Neural progenitor cell (in vitro differentiated cells): ENCODE measurements at regions not wholly inside any gene's neighbourhood (a gene's known extent, or its start where the extent isn't known, plus 50 kb on each side); places are given as distances from the start of the nearest gene placed in this dataset.

Experiments
- DNase-seq: peaks from one replicate; pipeline ENCODE4 v3.0.0-alpha.2; 2016; ENCODE audit warnings: low spot score
- H2AFZ ChIP-seq: fragments of 200-600 bp; sonication (generic); replicated peaks from 2 replicates; pipeline ENCODE4 v1.6.1; 2016; ENCODE audit warnings: antibody characterized with exemption
- H3F3A ChIP-seq: fragments of 200-600 bp; sonication (generic); 2 replicates; pipeline ENCODE4 v1.6.1; 2016; ENCODE audit warnings: antibody characterized with exemption, low read depth
- H3K27ac ChIP-seq: fragments of 200-600 bp; sonication (generic); 2 replicates; pipeline ENCODE4 v1.5.1; 2016; ENCODE audit warnings: mild to moderate bottlenecking
- H3K27me3 ChIP-seq: fragments of 200-600 bp; sonication (generic); 2 replicates; pipeline ENCODE4 v1.6.1; 2016; ENCODE audit warnings: mild to moderate bottlenecking, moderate library complexity
- H3K36me3 ChIP-seq: fragments of 200-600 bp; sonication (generic); 2 replicates; pipeline ENCODE4 v1.5.1; 2016
- H3K4me1 ChIP-seq: fragments of 200-600 bp; sonication (generic); 2 replicates; pipeline ENCODE4 v1.6.1; 2016; ENCODE audit warnings: mixed run types
- H3K4me2 ChIP-seq: fragments of 200-600 bp; sonication (generic); 2 replicates; pipeline ENCODE4 v1.6.1; 2016
- H3K4me3 ChIP-seq: fragments of 200-600 bp; sonication (generic); 2 replicates; pipeline ENCODE4 v1.5.1; 2016
- H3K79me2 ChIP-seq: fragments of 200-600 bp; sonication (generic); 2 replicates; pipeline ENCODE4 v1.6.1; 2016; ENCODE audit warnings: low read depth
- H3K9ac ChIP-seq: fragments of 200-600 bp; sonication (generic); 2 replicates; pipeline ENCODE4 v1.6.1; 2016
- H3K9me3 ChIP-seq: fragments of 200-600 bp; sonication (generic); 2 replicates; pipeline ENCODE4 v1.5.1; 2016; ENCODE audit warnings: low read depth
- H4K20me1 ChIP-seq: fragments of 200-600 bp; sonication (generic); 2 replicates; pipeline ENCODE4 v1.6.1; 2016; ENCODE audit warnings: low read depth
- H3K27ac Mint-ChIP-seq: 3 replicates; pipeline ENCODE4 v1.8.0; 2021; ENCODE audit warnings: mixed read lengths
- H3K27me3 Mint-ChIP-seq: 2 replicates; pipeline ENCODE4 v1.8.0; 2022; ENCODE audit warnings: low read depth, mild to moderate bottlenecking, inconsistent platforms, moderate library complexity, mixed read lengths; ENCODE audit not compliant: insufficient read depth
- H3K36me3 Mint-ChIP-seq: 3 replicates; pipeline ENCODE4 v1.8.0; 2021; ENCODE audit warnings: mixed read lengths
- H3K4me1 Mint-ChIP-seq: 3 replicates; pipeline ENCODE4 v1.8.0; 2021; ENCODE audit warnings: mixed read lengths
- H3K4me3 Mint-ChIP-seq: 3 replicates; pipeline ENCODE4 v1.8.0; 2021; ENCODE audit warnings: mild to moderate bottlenecking, moderate library complexity, mixed read lengths
- H3K9me3 Mint-ChIP-seq: 3 replicates; pipeline ENCODE4 v1.8.0; 2020; ENCODE audit warnings: mixed read lengths
- CTCF ChIP-seq: fragments of 200-600 bp; sonication (generic); IDR thresholded peaks from 2 replicates; pipeline ENCODE4 v1.5.1; 2017; ENCODE audit warnings: antibody characterized with exemption, mild to moderate bottlenecking
- EZH2 ChIP-seq: fragments of 200-600 bp; sonication (generic); IDR thresholded peaks from 2 replicates; pipeline ENCODE4 v1.6.1; 2017; ENCODE audit warnings: antibody characterized with exemption, mild to moderate bottlenecking, moderate library complexity
- EZH2phosphoT487 ChIP-seq: fragments of 200-600 bp; sonication (generic); IDR thresholded peaks from 2 replicates; pipeline ENCODE4 v1.6.1; 2017; ENCODE audit warnings: antibody characterized with exemption

GRCh38 chr9:89718651-89719050 is 113.8 kb downstream of the GADD45G start:
- Histone ChIP-seq H3K27me3 (no peaks in the 10 kb centered on the region), H3K4me2 (no peak overlapping the region), H4K20me1 (no peaks in the 10 kb centered on the region), H3F3A (no peaks in the 10 kb centered on the region), H2AFZ (no peak overlapping the region), H3K36me3 (no peaks in the 10 kb centered on the region), H3K4me1 (no peaks in the 10 kb centered on the region), H3K4me3 (no peak overlapping the region), H3K79me2 (no peaks in the 10 kb centered on the region), H3K27ac (no peak overlapping the region), H3K9ac (no peak overlapping the region), H3K9me3 (no peaks in the 10 kb centered on the region)
- no peak overlapping the region for H3K4me3 Mint-ChIP-seq
- no peaks in the 10 kb centered on the region for H3K27me3 Mint-ChIP-seq
- no peak overlapping the region for H3K27ac Mint-ChIP-seq
- H3K36me3 Mint-ChIP-seq, result no peaks in the 10 kb centered on the region
- DNase-seq, result no peak
- no peaks in the 10 kb centered on the region for H3K4me1 Mint-ChIP-seq
- no peaks in the 10 kb centered on the region for H3K9me3 Mint-ChIP-seq
- TF ChIP-seq EZH2, result no peak

- Histone ChIP-seq H3K9ac (no peak overlapping the region), H4K20me1 (no peaks in the 10 kb centered on the region), H3K79me2 (no peaks in the 10 kb centered on the region), H3K4me1 (no peaks in the 10 kb centered on the region), H3K4me2 (no peak overlapping the region), H3K9me3 (no peaks in the 10 kb centered on the region), H3K27me3 (no peaks in the 10 kb centered on the region), H3K27ac (no peak overlapping the region), H3K4me3 (no peak overlapping the region), H3F3A (no peaks in the 10 kb centered on the region), H3K36me3 (no peaks in the 10 kb centered on the region), H2AFZ (no peak overlapping the region)
- Mint-ChIP-seq H3K4me3 (no peak overlapping the region), H3K4me1 (no peaks in the 10 kb centered on the region), H3K27me3 (no peaks in the 10 kb centered on the region), H3K36me3 (no peaks in the 10 kb centered on the region), H3K9me3 (no peaks in the 10 kb centered on the region), H3K27ac (no peak overlapping the region)
- DNase-seq, result no peak
- no peak for TF ChIP-seq EZH2
- TF ChIP-seq CTCF, result no peak
- TF ChIP-seq EZH2phosphoT487, result no peak
Measured at GRCh38 chr9:89719202-89719601, 114.4 kb downstream of the GADD45G start.

- TF ChIP-seq CTCF, result no peak
- TF ChIP-seq EZH2phosphoT487, result no peak
- no peak for TF ChIP-seq EZH2
Measured at GRCh38 chr9:89720696-89721175, 115.9 kb downstream of the GADD45G start.

GRCh38 chr9:89721176-89721700 is 116.4 kb downstream of the GADD45G start:
- Histone ChIP-seq H3K4me1 (no peaks in the 10 kb centered on the region), H3K4me2 (no peak overlapping the region), H3K27me3 (no peaks in the 10 kb centered on the region), H3K27ac (no peak overlapping the region), H3K9me3 (no peaks in the 10 kb centered on the region), H2AFZ (no peak overlapping the region), H3K9ac (no peak overlapping the region), H4K20me1 (no peaks in the 10 kb centered on the region), H3F3A (no peaks in the 10 kb centered on the region), H3K79me2 (no peaks in the 10 kb centered on the region), H3K36me3 (no peaks in the 10 kb centered on the region), H3K4me3 (no peak overlapping the region)
- Mint-ChIP-seq H3K27me3 (no peaks in the 10 kb centered on the region), H3K9me3 (no peaks in the 10 kb centered on the region), H3K4me1 (no peaks in the 10 kb centered on the region), H3K27ac (no peak overlapping the region), H3K4me3 (no peak overlapping the region), H3K36me3 (no peaks in the 10 kb centered on the region)
- TF ChIP-seq EZH2phosphoT487 (no peak), CTCF (no peak), EZH2 (no peak)
- DNase-seq, result no peak

More at GRCh38 chr9:89720696-89721175, 115.9 kb downstream of the GADD45G start:
- no peaks in the 10 kb centered on the region for H3K9me3 Mint-ChIP-seq
- H3K36me3 Mint-ChIP-seq, result no peaks in the 10 kb centered on the region
- Histone ChIP-seq H3K9me3 (no peaks in the 10 kb centered on the region), H4K20me1 (no peaks in the 10 kb centered on the region), H3K27ac (no peak overlapping the region), H3K4me2 (no peak overlapping the region), H3K9ac (no peak overlapping the region), H3K4me1 (no peaks in the 10 kb centered on the region), H3K36me3 (no peaks in the 10 kb centered on the region), H3K4me3 (no peak overlapping the region), H3K27me3 (no peaks in the 10 kb centered on the region), H3K79me2 (no peaks in the 10 kb centered on the region), H2AFZ (no peak overlapping the region), H3F3A (no peaks in the 10 kb centered on the region)
- H3K4me3 Mint-ChIP-seq, result no peak overlapping the region
- DNase-seq, result no peak
- H3K4me1 Mint-ChIP-seq, result no peaks in the 10 kb centered on the region
- no peaks in the 10 kb centered on the region for H3K27me3 Mint-ChIP-seq
- H3K27ac Mint-ChIP-seq, result no peak overlapping the region
